ENCODE measurements at regions not wholly inside any gene's neighbourhood (a gene's known extent, or its start where the extent isn't known, plus 50 kb on each side); places are given as distances from the start of the nearest gene placed in this dataset.

- TF ChIP-seq CTCF (IDR thresholded peaks at IDR 0.05) (no peak), POLR2A (IDR thresholded peaks at IDR 0.05) (no peak)
Measured at GRCh38 chr10:78653555-78653954, 415.2 kb upstream of the ZMIZ1 start.

Data from testis (tissue), 2 donors.